ENCODE measurements at regions not wholly inside any gene's neighbourhood (a gene's known extent, or its start where the extent isn't known, plus 50 kb on each side); places are given as distances from the start of the nearest gene placed in this dataset.

DNA sequence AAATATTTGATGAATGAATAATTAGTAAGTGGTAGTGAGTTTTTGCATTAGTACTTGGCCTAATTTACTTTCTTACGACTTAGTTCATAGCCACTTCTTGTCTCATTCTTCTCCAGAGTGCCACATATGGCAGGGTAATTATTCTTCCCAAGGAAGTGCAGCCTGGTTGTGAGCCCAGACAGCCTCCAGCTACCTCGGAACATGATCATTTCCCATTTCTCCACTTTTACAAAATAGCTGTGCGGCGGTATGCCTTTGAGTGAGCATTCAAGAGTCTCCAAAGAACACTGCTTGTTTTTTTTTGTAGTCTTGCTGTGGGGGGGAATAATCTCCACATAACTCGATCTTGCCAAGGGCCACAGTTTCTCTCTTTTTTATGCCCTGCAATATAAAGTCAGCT is 765.0 kb downstream of the HDGFL1 start:
- no peaks in the 10 kb centered on the region for H3F3A ChIP-seq (ENCODE audit: control insufficient read depth, insufficient read depth)

DNA sequence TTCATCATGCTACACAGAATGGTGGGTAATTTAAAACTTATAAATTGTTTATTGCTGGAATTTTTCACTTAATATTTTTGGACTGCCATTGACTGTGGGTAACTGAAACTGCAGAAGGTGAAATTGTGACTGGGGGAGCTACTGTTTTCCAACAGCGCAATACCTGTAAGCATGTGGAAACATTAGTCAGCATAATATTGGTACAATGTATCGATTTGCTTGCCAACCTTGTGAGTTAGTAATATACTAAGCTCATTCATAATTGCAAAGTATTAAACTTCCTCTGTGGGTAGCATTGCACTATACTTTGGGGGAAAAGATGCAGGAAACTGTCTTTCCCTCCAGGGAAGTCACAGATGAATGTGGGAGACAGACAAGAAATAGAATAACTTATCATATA is 766.5 kb downstream of the HDGFL1 start:
- H3K27me3 ChIP-seq (ENCODE audit: control insufficient read depth, low read length) = no peaks in the 10 kb centered on the region
- H3K27ac ChIP-seq (ENCODE audit: low read depth, low read length) = no peak overlapping the region
- H3F3A ChIP-seq (ENCODE audit: control insufficient read depth, insufficient read depth) = no peaks in the 10 kb centered on the region
- no peaks in the 10 kb centered on the region for H3K9me2 ChIP-seq (replicated peaks; ENCODE audit: control insufficient read depth, low read length)
- no peaks in the 10 kb centered on the region for H3K4me1 ChIP-seq (ENCODE audit: control insufficient read depth, low read length)
- no peaks in the 10 kb centered on the region for H4K20me1 ChIP-seq (ENCODE audit: control insufficient read depth, insufficient read depth, low read depth, low read length)
- no peaks in the 10 kb centered on the region for H3K9me3 ChIP-seq (ENCODE audit: control insufficient read depth, insufficient read depth, low read length)
- no peak overlapping the region for H3K4me3 ChIP-seq (ENCODE audit: low read length)
- no peak for TF ChIP-seq EZH2phosphoT487 (IDR thresholded peaks at IDR 0.05; ENCODE audit: borderline replicate concordance, low read length)
- TF ChIP-seq, protein P1, sequence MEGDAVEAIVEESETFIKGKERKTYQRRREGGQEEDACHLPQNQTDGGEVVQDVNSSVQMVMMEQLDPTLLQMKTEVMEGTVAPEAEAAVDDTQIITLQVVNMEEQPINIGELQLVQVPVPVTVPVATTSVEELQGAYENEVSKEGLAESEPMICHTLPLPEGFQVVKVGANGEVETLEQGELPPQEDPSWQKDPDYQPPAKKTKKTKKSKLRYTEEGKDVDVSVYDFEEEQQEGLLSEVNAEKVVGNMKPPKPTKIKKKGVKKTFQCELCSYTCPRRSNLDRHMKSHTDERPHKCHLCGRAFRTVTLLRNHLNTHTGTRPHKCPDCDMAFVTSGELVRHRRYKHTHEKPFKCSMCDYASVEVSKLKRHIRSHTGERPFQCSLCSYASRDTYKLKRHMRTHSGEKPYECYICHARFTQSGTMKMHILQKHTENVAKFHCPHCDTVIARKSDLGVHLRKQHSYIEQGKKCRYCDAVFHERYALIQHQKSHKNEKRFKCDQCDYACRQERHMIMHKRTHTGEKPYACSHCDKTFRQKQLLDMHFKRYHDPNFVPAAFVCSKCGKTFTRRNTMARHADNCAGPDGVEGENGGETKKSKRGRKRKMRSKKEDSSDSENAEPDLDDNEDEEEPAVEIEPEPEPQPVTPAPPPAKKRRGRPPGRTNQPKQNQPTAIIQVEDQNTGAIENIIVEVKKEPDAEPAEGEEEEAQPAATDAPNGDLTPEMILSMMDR (IDR thresholded peaks at IDR 0.05; ENCODE audit: low read depth, low read length, poor library complexity, severe bottlenecking) = no peak
- no peaks in the 10 kb centered on the region for H3K79me2 ChIP-seq (ENCODE audit: control insufficient read depth, low read length)
- no peak overlapping the region for H3K4me2 ChIP-seq (ENCODE audit: low read length)
- no peaks in the 10 kb centered on the region for H3K36me3 ChIP-seq (ENCODE audit: control insufficient read depth, low read length)

More for the DNA sequence above, 765.0 kb downstream of the HDGFL1 start:
- no peaks in the 10 kb centered on the region for H4K20me1 ChIP-seq (ENCODE audit: control insufficient read depth, insufficient read depth, low read depth, low read length)
- H3K4me1 ChIP-seq (ENCODE audit: control insufficient read depth, low read length) = no peaks in the 10 kb centered on the region
- H3K9me3 ChIP-seq (ENCODE audit: control insufficient read depth, insufficient read depth, low read length) = no peaks in the 10 kb centered on the region
- H3K9me2 ChIP-seq (replicated peaks; ENCODE audit: control insufficient read depth, low read length) = no peaks in the 10 kb centered on the region
- no peaks in the 10 kb centered on the region for H3K27me3 ChIP-seq (ENCODE audit: control insufficient read depth, low read length)
- H3K4me3 ChIP-seq (ENCODE audit: low read length) = no peak overlapping the region
- no peak overlapping the region for H3K27ac ChIP-seq (ENCODE audit: low read depth, low read length)
- H3K4me2 ChIP-seq (ENCODE audit: low read length) = no peak overlapping the region
- no peaks in the 10 kb centered on the region for H3K36me3 ChIP-seq (ENCODE audit: control insufficient read depth, low read length)
- no peaks in the 10 kb centered on the region for H3K79me2 ChIP-seq (ENCODE audit: control insufficient read depth, low read length)
- TF ChIP-seq, protein P1 (IDR thresholded peaks at IDR 0.05; ENCODE audit: low read depth, low read length, poor library complexity, severe bottlenecking) = no peak
- TF ChIP-seq EZH2phosphoT487 (IDR thresholded peaks at IDR 0.05; ENCODE audit: borderline replicate concordance, low read length) = no peak

DNA sequence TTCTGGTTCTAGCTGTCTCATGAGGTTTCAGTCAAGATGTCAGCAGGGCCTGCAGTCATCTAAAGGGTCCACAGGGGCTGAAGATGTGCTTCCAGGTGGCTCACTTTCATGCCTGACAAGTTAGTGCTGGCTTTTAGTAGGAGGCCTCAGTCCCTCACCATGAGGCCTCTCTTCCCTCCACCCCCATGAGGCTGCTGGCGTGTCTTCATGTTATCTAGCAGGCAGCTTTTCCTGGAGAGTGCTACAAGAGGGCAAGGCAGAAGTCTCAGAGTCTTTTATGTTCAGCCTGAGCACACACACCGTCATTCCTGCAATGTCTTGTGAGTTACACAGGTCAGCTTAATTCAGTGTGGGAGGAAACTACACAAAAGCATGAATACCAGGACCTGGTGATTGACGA is 769.9 kb downstream of the HDGFL1 start:
- Histone ChIP-seq H3K4me3 (ENCODE audit: low read length) (no peak overlapping the region), H4K20me1 (ENCODE audit: control insufficient read depth, insufficient read depth, low read depth, low read length) (no peaks in the 10 kb centered on the region), H3K27ac (ENCODE audit: low read depth, low read length) (no peak overlapping the region), H3K4me1 (ENCODE audit: control insufficient read depth, low read length) (no peaks in the 10 kb centered on the region), H3K4me2 (ENCODE audit: low read length) (no peak overlapping the region), H3F3A (ENCODE audit: control insufficient read depth, insufficient read depth) (no peaks in the 10 kb centered on the region), H3K79me2 (ENCODE audit: control insufficient read depth, low read length) (no peaks in the 10 kb centered on the region), H3K36me3 (ENCODE audit: control insufficient read depth, low read length) (no peaks in the 10 kb centered on the region), H3K9me2 (replicated peaks; ENCODE audit: control insufficient read depth, low read length) (no peaks in the 10 kb centered on the region), H3K27me3 (ENCODE audit: control insufficient read depth, low read length) (no peaks in the 10 kb centered on the region), H3K9me3 (ENCODE audit: control insufficient read depth, insufficient read depth, low read length) (no peaks in the 10 kb centered on the region)
- TF ChIP-seq, protein P1 (IDR thresholded peaks at IDR 0.05; ENCODE audit: low read depth, low read length, poor library complexity, severe bottlenecking) = no peak
- no peak for TF ChIP-seq EZH2phosphoT487 (IDR thresholded peaks at IDR 0.05; ENCODE audit: borderline replicate concordance, low read length)

DNA sequence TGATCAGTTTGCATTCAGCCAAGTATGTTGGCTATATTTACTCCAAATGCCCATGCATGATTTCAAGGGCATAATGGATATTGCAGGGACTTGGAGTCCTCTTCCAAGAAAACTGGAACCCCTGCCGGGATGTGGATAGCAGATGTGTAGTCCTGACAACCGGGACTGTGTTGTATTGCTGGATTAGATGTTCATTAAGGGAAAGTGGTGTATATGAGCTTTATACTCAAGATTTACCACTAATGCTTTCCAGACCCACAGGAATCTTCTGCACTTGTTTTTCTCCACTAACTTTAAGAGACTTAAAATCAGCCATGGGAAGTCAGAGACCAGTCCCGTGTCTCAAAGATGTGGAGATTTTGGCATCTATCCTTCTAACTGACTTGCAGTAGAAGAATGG is 770.9 kb downstream of the HDGFL1 start:
- Histone ChIP-seq H3K36me3 (ENCODE audit: control insufficient read depth, low read length) (no peaks in the 10 kb centered on the region), H3K27ac (ENCODE audit: low read depth, low read length) (no peak overlapping the region), H3K9me3 (ENCODE audit: control insufficient read depth, insufficient read depth, low read length) (no peaks in the 10 kb centered on the region), H3K4me3 (ENCODE audit: low read length) (no peak overlapping the region), H3K4me1 (ENCODE audit: control insufficient read depth, low read length) (no peaks in the 10 kb centered on the region), H3K79me2 (ENCODE audit: control insufficient read depth, low read length) (no peaks in the 10 kb centered on the region), H3F3A (ENCODE audit: control insufficient read depth, insufficient read depth) (no peaks in the 10 kb centered on the region), H3K4me2 (ENCODE audit: low read length) (no peak overlapping the region), H3K27me3 (ENCODE audit: control insufficient read depth, low read length) (no peaks in the 10 kb centered on the region), H4K20me1 (ENCODE audit: control insufficient read depth, insufficient read depth, low read depth, low read length) (no peaks in the 10 kb centered on the region), H3K9me2 (replicated peaks; ENCODE audit: control insufficient read depth, low read length) (no peaks in the 10 kb centered on the region)
- TF ChIP-seq EZH2phosphoT487 (IDR thresholded peaks at IDR 0.05; ENCODE audit: borderline replicate concordance, low read length) = no peak
- TF ChIP-seq, protein P1 (IDR thresholded peaks at IDR 0.05; ENCODE audit: low read depth, low read length, poor library complexity, severe bottlenecking) = no peak

Measured in DOHH2 (cell line).